Suprapubic skin (tissue), 4 donors: ENCODE measurements at regions not wholly inside any gene's neighbourhood (a gene's known extent, or its start where the extent isn't known, plus 50 kb on each side); places are given as distances from the start of the nearest gene placed in this dataset.

Experiments used
- DNase-seq, 2 donors: peaks; one replicate each; pipeline ENCODE4 v3.0.0-alpha.2; 2019; ENCODE audit warnings: low spot score in 2 of 2
- H3K27ac ChIP-seq: fragments of 200-600 bp; sonication (generic); one replicate; pipeline ENCODE4 v1.5.1; 2019
- H3K27me3 ChIP-seq: fragments of 200-600 bp; sonication (generic); one replicate; pipeline ENCODE4 v1.5.1; 2019
- H3K36me3 ChIP-seq: fragments of 200-600 bp; sonication (generic); one replicate; pipeline ENCODE4 v1.5.1; 2019
- H3K4me1 ChIP-seq: fragments of 200-600 bp; sonication (generic); one replicate; pipeline ENCODE4 v1.5.1; 2019
- H3K4me3 ChIP-seq: fragments of 200-600 bp; sonication (generic); one replicate; pipeline ENCODE4 v1.5.1; 2019; ENCODE audit warnings: mild to moderate bottlenecking
- H3K9me3 ChIP-seq: fragments of 200-600 bp; sonication (generic); one replicate; pipeline ENCODE4 v1.5.1; 2019
- CTCF ChIP-seq, 2 donors: fragments of 200-600 bp in 1 of 2; fragments of 450-650 bp in 1 of 2; sonication (generic) in 1 of 2; IDR thresholded peaks; one replicate each; pipeline ENCODE4 v1.5.1; 2016 to 2019; ENCODE audit warnings: antibody characterized with exemption in 2 of 2, mild to moderate bottlenecking in 1 of 2, moderate library complexity in 1 of 2
- EP300 ChIP-seq: sonication (generic); formaldehyde crosslinking; IDR thresholded peaks from one replicate; pipeline ENCODE4 v1.6.1; 2017; ENCODE audit warnings: antibody characterized with exemption
- POLR2A ChIP-seq, 2 donors: fragments of 450-650 bp; IDR thresholded peaks; one replicate each; pipeline ENCODE4 v1.6.1; 2017; ENCODE audit warnings: antibody characterized with exemption in 2 of 2, mild to moderate bottlenecking in 2 of 2, moderate library complexity in 2 of 2
- POLR2AphosphoS5 ChIP-seq, 3 donors: sonication (generic); formaldehyde crosslinking; IDR thresholded peaks; one replicate each; pipeline ENCODE4 v1.6.1; 2017; ENCODE audit warnings: antibody characterized with exemption in 3 of 3
- WGBS: methylation state at CpG from one replicate; pipeline ENCODE4 v1.1.5; 2018; 5-methylcytosine and 5-hydroxymethylcytosine counted together

DNA sequence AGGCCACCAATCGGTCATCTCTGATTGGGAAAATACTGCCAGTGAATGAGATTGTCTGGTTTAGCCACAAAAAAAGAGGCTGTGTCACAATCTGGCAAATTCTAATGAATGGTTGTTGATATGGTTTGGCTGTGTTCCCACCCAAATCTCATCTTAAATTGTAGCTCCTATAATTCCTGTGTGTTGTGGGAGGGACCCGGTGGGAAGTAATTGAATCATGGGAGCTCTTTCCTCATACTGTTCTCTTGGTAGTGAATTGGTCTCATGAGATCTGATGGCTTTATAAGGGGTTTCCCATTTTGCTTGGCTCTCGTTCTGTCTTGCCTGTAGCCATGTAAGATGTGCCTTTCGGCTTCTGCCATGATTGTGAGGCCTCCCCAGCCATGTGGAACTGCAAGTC, 838.3 kb downstream of the SLC4A3 start:
- H3K27ac ChIP-seq, result no peak overlapping the region
- no peaks in the 10 kb centered on the region for H3K27me3 ChIP-seq
- H3K4me1 ChIP-seq, result peaks cover 7% of the 10 kb centered on the region
- H3K4me3 ChIP-seq, result no peak overlapping the region
- 48% methylated on average over 4 of the region's 4 CpGs for WGBS
- H3K36me3 ChIP-seq, result no peaks in the 10 kb centered on the region
- no peak for DNase-seq
- H3K9me3 ChIP-seq, result no peaks in the 10 kb centered on the region
- TF ChIP-seq EP300, result no peak
- no peak for TF ChIP-seq POLR2AphosphoS5 (IDR thresholded peaks at IDR 0.05)
- TF ChIP-seq POLR2A (IDR thresholded peaks at IDR 0.05), result no peak
- no peak for TF ChIP-seq CTCF (IDR thresholded peaks at IDR 0.05)

DNA sequence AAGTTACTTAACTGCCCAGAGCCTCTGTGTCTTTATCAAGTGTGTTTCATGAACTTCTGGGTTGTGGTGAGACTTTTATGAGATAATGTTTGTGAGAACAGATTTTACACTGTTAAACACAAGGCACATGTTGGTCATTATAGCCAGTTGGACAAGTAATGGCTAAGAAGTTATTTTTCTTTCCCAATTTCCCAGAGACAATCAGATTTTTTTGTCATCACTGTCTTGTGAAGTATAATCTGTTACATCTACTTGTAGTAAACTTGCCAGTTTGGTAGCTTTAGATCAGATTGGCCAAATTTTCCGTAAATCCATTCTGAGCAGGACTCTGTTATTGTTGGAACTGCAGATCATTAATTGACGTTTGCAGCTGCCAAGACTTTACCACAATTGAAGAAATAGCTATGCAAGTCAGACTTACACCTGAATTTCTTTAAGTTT, 838.8 kb downstream of the SLC4A3 start:
- no peak for DNase-seq
- WGBS, result 13% methylated on average over 2 of the region's 2 CpGs
- H3K9me3 ChIP-seq, result no peaks in the 10 kb centered on the region

DNA sequence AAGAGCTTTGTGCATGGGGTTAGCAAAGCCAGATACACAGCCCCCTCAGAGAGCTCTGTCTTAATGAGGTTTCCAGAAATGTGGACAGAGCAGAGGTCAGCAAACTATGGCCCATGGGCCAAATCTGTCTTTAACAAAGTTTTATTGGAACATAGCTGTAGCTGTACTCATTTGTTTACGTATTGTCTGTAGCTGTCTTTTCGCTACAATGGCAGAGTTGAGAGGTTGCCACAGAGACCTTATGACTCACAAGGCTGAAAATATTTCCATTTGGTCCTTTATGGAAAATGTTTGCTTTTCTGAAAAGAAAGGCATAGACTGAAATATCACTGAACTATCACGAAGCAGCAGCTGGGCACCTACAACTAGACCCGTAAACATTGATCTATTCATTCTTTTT, 841.8 kb downstream of the SLC4A3 start:
- WGBS, result 86% methylated on average over 4 of the region's 4 CpGs
- DNase-seq, result no peak
- H3K36me3 ChIP-seq, result no peaks in the 10 kb centered on the region
- no peak overlapping the region for H3K27ac ChIP-seq
- TF ChIP-seq POLR2AphosphoS5 (IDR thresholded peaks at IDR 0.05), result no peak
- TF ChIP-seq EP300, result no peak
- no peak for TF ChIP-seq CTCF (IDR thresholded peaks at IDR 0.05)
- H3K27me3 ChIP-seq, result no peaks in the 10 kb centered on the region
- H3K4me3 ChIP-seq, result no peak overlapping the region
- peaks cover 7% of the 10 kb centered on the region for H3K4me1 ChIP-seq
- no peaks in the 10 kb centered on the region for H3K9me3 ChIP-seq

More for the DNA sequence above, 838.8 kb downstream of the SLC4A3 start:
- TF ChIP-seq POLR2A (IDR thresholded peaks at IDR 0.05), result no peak
- TF ChIP-seq EP300, result no peak
- no peak for TF ChIP-seq CTCF (IDR thresholded peaks at IDR 0.05)
- no peak for TF ChIP-seq POLR2AphosphoS5 (IDR thresholded peaks at IDR 0.05)
- Histone ChIP-seq H3K4me3 (no peak overlapping the region), H3K4me1 (peaks cover 7% of the 10 kb centered on the region), H3K27ac (no peak overlapping the region), H3K36me3 (no peaks in the 10 kb centered on the region), H3K27me3 (no peaks in the 10 kb centered on the region)

- no peak overlapping the region for H3K4me3 ChIP-seq
- no peak overlapping the region for H3K27ac ChIP-seq
- H3K9me3 ChIP-seq, result no peaks in the 10 kb centered on the region
- DNase-seq, result no peak
- no peaks in the 10 kb centered on the region for H3K4me1 ChIP-seq
- no peaks in the 10 kb centered on the region for H3K36me3 ChIP-seq
- H3K27me3 ChIP-seq, result no peaks in the 10 kb centered on the region
- TF ChIP-seq CTCF (IDR thresholded peaks at IDR 0.05) (no peak), POLR2A (IDR thresholded peaks at IDR 0.05) (no peak), EP300 (no peak), POLR2AphosphoS5 (IDR thresholded peaks at IDR 0.05) (no peak)
Measured at GRCh38 chr2:220473611-220474010, 846.2 kb downstream of the SLC4A3 start.

- no peaks in the 10 kb centered on the region for H3K27me3 ChIP-seq
- no peak for DNase-seq
- H3K9me3 ChIP-seq, result no peaks in the 10 kb centered on the region
- WGBS, result 71% methylated on average over 4 of the region's 4 CpGs
- no peak overlapping the region for H3K4me3 ChIP-seq
- H3K27ac ChIP-seq, result no peak overlapping the region
- no peaks in the 10 kb centered on the region for H3K36me3 ChIP-seq
- H3K4me1 ChIP-seq, result no peaks in the 10 kb centered on the region
- TF ChIP-seq POLR2A (IDR thresholded peaks at IDR 0.05), result no peak
- no peak for TF ChIP-seq CTCF (IDR thresholded peaks at IDR 0.05)
- TF ChIP-seq EP300, result no peak
- no peak for TF ChIP-seq POLR2AphosphoS5 (IDR thresholded peaks at IDR 0.05)
Measured at GRCh38 chr2:220476877-220477276, 849.4 kb downstream of the SLC4A3 start.
